Loucy (cell line): ENCODE measurements at regions not wholly inside any gene's neighbourhood (a gene's known extent, or its start where the extent isn't known, plus 50 kb on each side); places are given as distances from the start of the nearest gene placed in this dataset.

Source experiments
- EZH2phosphoT487 ChIP-seq: fragments of 200-600 bp; IDR thresholded peaks from 2 replicates; pipeline ENCODE4 v1.6.1; 2018; ENCODE audit warnings: antibody characterized with exemption, mild to moderate bottlenecking, moderate library complexity, borderline replicate concordance
- TF ChIP-seq, protein P1 (sequence below): fragments of 200-600 bp; sonication (generic); conservative IDR thresholded peaks from 2 replicates; pipeline ENCODE4 v1.5.1; 2014; ENCODE audit warnings: mild to moderate bottlenecking, antibody characterized with exemption, low read length

GRCh38 chr15:31250033-31250432, 76.6 kb upstream of the KLF13 start:
- TF ChIP-seq, protein P1, sequence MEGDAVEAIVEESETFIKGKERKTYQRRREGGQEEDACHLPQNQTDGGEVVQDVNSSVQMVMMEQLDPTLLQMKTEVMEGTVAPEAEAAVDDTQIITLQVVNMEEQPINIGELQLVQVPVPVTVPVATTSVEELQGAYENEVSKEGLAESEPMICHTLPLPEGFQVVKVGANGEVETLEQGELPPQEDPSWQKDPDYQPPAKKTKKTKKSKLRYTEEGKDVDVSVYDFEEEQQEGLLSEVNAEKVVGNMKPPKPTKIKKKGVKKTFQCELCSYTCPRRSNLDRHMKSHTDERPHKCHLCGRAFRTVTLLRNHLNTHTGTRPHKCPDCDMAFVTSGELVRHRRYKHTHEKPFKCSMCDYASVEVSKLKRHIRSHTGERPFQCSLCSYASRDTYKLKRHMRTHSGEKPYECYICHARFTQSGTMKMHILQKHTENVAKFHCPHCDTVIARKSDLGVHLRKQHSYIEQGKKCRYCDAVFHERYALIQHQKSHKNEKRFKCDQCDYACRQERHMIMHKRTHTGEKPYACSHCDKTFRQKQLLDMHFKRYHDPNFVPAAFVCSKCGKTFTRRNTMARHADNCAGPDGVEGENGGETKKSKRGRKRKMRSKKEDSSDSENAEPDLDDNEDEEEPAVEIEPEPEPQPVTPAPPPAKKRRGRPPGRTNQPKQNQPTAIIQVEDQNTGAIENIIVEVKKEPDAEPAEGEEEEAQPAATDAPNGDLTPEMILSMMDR: no peak
- TF ChIP-seq EZH2phosphoT487: no peak
